ENCODE measurements at regions not wholly inside any gene's neighbourhood (a gene's known extent, or its start where the extent isn't known, plus 50 kb on each side); places are given as distances from the start of the nearest gene placed in this dataset.

DNA sequence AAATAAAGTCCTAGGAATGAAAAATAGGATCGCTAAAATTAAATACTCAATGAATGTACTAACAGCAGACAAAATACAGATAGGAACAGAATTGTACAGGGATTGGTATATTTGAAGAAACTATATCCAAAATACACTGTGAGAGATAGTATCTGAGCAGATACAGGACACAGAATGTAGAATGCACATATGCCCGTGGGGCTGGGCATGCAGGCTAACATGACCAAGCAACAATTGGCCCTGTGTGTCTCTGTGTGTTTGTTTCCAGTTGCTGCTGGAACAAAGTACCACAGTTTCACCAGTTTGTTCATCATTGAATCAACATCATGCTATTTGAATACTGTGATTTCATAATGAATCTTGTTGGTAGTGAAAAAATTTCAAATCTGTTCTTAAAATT, 127.6 kb downstream of the PMAIP1 start:
- BruUV-seq (replicated peaks) = no TSS peak
- no peak for TF ChIP-seq ZNF436 (CRISPR knock-in tag; IDR thresholded peaks at IDR 0.05)
- TF ChIP-seq, protein P1, sequence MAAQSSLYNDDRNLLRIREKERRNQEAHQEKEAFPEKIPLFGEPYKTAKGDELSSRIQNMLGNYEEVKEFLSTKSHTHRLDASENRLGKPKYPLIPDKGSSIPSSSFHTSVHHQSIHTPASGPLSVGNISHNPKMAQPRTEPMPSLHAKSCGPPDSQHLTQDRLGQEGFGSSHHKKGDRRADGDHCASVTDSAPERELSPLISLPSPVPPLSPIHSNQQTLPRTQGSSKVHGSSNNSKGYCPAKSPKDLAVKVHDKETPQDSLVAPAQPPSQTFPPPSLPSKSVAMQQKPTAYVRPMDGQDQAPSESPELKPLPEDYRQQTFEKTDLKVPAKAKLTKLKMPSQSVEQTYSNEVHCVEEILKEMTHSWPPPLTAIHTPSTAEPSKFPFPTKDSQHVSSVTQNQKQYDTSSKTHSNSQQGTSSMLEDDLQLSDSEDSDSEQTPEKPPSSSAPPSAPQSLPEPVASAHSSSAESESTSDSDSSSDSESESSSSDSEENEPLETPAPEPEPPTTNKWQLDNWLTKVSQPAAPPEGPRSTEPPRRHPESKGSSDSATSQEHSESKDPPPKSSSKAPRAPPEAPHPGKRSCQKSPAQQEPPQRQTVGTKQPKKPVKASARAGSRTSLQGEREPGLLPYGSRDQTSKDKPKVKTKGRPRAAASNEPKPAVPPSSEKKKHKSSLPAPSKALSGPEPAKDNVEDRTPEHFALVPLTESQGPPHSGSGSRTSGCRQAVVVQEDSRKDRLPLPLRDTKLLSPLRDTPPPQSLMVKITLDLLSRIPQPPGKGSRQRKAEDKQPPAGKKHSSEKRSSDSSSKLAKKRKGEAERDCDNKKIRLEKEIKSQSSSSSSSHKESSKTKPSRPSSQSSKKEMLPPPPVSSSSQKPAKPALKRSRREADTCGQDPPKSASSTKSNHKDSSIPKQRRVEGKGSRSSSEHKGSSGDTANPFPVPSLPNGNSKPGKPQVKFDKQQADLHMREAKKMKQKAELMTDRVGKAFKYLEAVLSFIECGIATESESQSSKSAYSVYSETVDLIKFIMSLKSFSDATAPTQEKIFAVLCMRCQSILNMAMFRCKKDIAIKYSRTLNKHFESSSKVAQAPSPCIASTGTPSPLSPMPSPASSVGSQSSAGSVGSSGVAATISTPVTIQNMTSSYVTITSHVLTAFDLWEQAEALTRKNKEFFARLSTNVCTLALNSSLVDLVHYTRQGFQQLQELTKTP (IDR thresholded peaks at IDR 0.05; ENCODE audit: low read depth in 1 of 2, partially characterized antibody in 2 of 2) = no peak
- TF ChIP-seq, protein P2, sequence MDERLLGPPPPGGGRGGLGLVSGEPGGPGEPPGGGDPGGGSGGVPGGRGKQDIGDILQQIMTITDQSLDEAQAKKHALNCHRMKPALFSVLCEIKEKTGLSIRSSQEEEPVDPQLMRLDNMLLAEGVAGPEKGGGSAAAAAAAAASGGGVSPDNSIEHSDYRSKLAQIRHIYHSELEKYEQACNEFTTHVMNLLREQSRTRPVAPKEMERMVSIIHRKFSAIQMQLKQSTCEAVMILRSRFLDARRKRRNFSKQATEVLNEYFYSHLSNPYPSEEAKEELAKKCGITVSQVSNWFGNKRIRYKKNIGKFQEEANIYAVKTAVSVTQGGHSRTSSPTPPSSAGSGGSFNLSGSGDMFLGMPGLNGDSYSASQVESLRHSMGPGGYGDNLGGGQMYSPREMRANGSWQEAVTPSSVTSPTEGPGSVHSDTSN (CRISPR knock-in tag; IDR thresholded peaks at IDR 0.05; ENCODE audit: low read depth) = no peak
- TF ChIP-seq, protein P2 (tag; conservative IDR thresholded peaks at IDR 0.05; ENCODE audit: low read depth) = no peak
- no peak for TF ChIP-seq PTTG1 (tag; IDR thresholded peaks at IDR 0.05; ENCODE audit: low read depth)
- no peak for TF ChIP-seq MBD2 (IDR thresholded peaks at IDR 0.05; ENCODE audit: borderline replicate concordance, low read depth)
- TF ChIP-seq RBM25 (IDR thresholded peaks at IDR 0.05; ENCODE audit: low read depth, low read length, severe bottlenecking) = no peak

More for the DNA sequence above, 127.6 kb downstream of the PMAIP1 start:
- no peak overlapping the region for H2AFZ ChIP-seq (ENCODE audit: low read depth, low read length)
- WGBS (ENCODE audit: insufficient coverage, low coverage, missing lambda C conversion rate) = 0% methylated on average over 2 of the region's 2 CpGs
- in situ Hi-C loops (cut with MboI) (no loop called here), intact Hi-C loops (cut with micrococcal nuclease) (no loop called here)
- ChIA-PET POLR2A (no interaction called here), CTCF (ENCODE audit: low intra/inter-chr PET ratio) (no interaction called here)
- H3K4me3 ChIP-seq = no peak overlapping the region
- no peak overlapping the region for H3K27ac ChIP-seq (ENCODE audit: extremely low read depth, low read depth, low read length)
- no peaks in the 10 kb centered on the region for H3K36me3 ChIP-seq (ENCODE audit: control insufficient read depth, insufficient read depth, low read length)
- DNase-seq (ENCODE audit: extremely low read depth in 1 of 4, low spot score in 3 of 4) (no peak), FAIRE-seq (no peak), ATAC-seq (no peak)
- H3K4me2 ChIP-seq (ENCODE audit: insufficient read depth, low read length) = no peak overlapping the region
- no peaks in the 10 kb centered on the region for H3K27me3 ChIP-seq (ENCODE audit: control insufficient read depth in 2 of 2, insufficient read depth in 2 of 2, low read length in 2 of 2)
- no peaks in the 10 kb centered on the region for H4K20me1 ChIP-seq (replicated peaks; ENCODE audit: control insufficient read depth, insufficient read depth, low read length)
- no peak overlapping the region for H3K9ac ChIP-seq (ENCODE audit: insufficient read depth in 1 of 2, low read depth in 2 of 2, low read length in 2 of 2)
- no peaks in the 10 kb centered on the region for H3K4me1 ChIP-seq (replicated peaks in 1 of 2; ENCODE audit: control insufficient read depth in 2 of 2, insufficient read depth in 2 of 2, low read length in 2 of 2)
- no peaks in the 10 kb centered on the region for H3K79me2 ChIP-seq (ENCODE audit: control insufficient read depth, insufficient read depth, low read length)
- no peaks in the 10 kb centered on the region for H3K9me3 ChIP-seq (replicated peaks; ENCODE audit: control insufficient read depth, insufficient read depth, low read depth, low read length)
- no peaks in the 10 kb centered on the region for H3K9me1 ChIP-seq (ENCODE audit: control insufficient read depth, insufficient read depth, low read length)

Data from K562 (cell line).